GM18526 (cell line): ENCODE measurements at regions not wholly inside any gene's neighbourhood (a gene's known extent, or its start where the extent isn't known, plus 50 kb on each side); places are given as distances from the start of the nearest gene placed in this dataset.

Experiments used
- POLR2A ChIP-seq: IDR thresholded peaks from 3 replicates; pipeline ENCODE4 v1.6.1; 2011; ENCODE audit not compliant: insufficient read length; ENCODE audit errors: extremely low read depth

GRCh38 chr11:116506263-116506825 is 266.4 kb downstream of the BUD13 start:
- no peak for TF ChIP-seq POLR2A

GRCh38 chr11:116505298-116506262 is 267.2 kb downstream of the BUD13 start:
- TF ChIP-seq POLR2A: no peak

DNA sequence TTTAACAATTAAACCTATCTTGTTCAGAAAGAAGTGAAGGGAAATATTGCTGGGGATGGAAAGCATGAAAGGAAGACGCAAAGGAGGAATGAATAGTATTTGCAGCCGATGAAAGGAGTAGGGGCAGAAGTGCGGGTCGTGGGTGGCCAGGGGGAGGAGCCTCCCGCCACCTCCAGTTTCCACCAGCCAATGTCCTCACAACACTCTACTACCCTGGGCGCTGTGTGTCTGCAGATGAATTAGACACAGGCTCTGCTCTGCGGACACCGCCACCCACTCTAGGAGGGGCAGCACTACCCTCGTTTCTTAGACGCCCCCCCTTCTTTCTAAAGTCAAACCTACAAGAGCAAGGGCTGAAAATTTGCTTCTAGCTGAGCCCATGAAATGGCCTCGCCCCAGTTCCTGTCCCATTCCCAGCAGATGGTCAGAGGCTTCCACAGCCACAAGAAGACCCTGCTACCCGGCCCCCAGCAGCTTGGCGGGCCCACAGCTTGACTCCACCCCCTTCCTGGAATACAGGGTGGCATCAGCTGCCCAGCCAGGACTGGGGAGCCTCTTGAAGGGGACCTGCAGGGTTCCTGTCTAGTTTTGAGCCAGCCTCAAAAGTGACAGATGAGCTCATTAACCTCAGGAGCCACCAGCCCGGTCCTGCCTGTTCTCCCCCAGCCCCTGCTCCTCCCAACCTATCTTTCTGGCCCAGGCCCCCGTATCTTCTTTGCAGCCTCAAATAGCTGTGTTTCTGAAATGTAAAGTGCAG is 268.1 kb downstream of the BUD13 start:
- no peak for TF ChIP-seq POLR2A

DNA sequence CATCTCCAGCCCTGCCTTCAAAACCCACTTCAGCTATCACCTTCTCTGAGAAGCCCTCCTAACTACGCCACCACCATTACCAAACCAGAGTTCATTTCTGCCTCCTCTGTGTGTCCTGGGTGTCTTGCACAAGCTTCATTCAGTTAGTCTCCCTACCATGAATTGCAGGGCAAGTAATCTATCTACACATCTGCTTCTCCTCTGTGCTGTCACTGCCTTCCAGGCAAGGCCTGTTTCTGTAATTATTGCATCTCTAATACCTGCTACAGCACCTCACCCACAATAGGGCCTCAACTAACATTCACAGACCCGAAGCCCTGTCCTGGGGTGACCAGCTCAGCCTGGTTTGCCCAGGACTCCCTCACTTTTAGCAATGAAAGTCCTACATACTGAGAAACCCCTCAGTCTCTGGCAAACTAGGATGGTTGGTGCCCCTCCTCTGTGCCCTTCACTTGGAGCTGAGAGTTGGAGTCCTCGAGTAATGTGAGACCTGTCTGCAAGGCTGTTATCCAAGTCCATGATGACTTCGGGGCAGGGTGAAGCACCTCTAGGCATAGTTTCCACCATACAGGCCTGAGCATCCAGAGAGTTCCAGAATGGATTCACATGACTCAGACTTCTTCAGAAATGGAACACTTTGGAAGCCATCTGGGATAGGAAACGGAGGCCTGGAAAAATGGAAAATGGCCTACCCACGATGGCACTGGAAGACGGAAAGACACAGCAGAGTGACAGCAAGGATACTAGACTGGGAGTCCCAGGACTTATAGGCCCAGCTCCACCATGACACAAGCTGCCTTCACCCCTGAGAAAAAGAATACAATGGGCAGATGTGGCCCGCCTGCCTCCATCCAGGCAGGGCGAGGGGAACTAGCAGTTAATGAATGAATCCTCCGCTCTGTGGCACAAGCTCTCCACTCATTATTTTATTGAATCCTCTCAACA is 269.3 kb downstream of the BUD13 start:
- no peak for TF ChIP-seq POLR2A

DNA sequence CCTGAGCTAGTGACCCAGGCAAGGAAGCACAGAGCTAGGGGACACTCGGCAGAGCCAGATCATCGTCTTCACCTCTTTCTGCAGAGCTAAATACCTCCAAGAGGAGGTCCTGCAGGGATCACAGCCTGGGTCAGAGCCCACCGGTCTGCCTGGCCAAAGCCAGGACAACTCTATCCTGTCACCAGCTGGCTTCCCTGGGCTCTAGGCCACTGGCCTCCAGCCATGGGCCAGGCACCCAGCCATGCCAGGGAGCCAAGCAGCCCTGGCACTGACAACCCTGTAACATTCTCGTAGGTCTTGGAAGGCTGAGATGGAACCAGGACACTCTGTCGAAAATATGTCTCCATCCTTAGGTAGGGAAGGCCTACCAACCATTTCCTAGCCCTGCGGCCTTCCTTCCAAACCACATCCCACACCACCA is 270.1 kb downstream of the BUD13 start:
- no peak for TF ChIP-seq POLR2A

DNA sequence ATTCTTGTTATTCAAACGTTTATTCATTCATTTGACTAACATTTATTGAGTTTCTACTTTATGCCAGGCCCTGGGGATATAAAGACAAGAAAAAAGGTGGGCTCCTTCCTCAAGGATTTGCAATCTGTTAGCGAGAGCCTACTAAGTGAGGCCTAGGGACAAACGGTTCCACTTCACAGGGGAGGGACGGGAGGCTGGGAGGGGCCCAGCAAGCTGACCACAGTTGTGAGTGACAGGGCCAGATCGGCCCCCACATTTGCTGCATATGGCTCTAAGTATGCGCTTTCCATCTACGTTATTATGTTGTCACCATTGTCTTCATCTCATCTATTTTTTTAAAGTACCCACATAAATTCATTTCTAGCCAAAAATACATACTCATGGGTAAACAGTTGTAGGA is 271.1 kb downstream of the BUD13 start:
- no peak for TF ChIP-seq POLR2A

- TF ChIP-seq POLR2A: no peak
These were observed 271.7 kb downstream of the BUD13 start for GRCh38 chr11:116500947-116501602.

DNA sequence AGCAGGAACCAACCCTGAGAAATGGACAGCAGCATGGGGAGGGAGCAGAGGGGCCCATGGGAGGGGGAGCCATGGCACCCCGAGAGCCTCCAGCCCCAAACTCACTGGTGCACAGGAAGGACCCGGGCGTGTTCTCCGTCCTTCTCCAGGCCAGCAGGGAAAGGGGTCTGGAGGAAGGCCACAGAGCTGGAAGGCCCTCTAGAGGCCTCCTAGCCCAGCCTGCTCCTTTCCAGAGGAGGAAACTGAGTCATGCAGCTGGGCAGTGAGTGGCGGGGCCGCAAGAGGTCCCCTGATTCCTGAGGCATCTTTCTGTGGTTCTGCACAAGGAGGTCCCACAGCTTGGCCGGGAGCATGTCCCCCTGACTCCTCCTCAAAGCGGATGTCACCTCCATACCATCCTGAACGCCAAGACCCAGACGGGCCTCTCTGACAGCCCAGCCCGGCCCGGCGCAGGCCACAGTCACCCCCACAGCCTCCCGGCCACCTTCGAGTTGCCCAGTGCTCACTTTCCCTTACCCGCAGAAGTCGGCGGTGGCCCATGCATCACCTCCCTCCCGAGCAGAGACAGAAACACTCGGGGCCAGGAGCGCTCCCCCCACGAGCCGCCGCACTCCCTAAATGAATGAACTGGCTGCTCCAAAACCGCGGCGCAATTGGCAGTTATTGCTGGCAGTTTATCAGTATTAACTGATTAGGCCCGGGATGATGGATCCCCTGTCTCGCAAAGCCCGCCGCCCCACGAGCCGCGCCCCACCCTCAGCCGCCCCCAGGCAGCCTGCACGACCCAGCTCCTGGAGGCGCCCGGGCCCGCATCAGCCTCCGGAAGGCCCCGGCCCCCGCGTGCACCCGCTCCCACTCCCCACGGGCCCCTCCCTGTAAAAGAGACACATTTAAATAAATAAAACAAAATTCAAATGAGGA is 272.5 kb downstream of the BUD13 start:
- TF ChIP-seq POLR2A: no peak

DNA sequence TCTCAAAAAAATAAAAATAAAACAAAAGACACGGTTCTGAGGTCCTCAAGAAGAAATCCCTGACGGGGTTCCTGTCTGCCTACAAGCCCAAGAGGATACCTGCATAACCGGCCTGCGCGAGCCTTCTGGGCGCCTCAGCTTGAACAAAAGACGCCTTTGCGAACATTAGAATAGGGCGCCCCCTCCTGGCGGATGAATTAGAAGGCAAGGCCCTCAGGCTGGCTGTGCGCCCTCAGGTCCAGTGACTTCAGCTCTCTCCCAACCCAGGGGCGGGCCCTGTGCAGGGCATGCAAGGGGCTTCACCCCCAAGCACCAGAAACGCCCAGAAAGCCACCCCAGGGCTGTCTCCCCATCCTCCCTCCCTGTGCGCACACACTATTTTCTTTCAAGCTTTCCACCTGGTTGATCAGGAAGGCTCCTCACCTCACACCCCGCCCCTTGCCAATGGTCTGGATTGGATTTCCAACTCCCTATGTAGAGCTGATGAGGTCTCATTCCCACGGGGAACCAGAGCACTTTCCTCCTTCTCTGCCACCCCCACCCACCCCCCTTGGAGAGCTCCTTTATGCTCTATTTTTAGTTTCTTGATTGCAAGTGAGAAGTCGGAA is 273.3 kb downstream of the BUD13 start:
- TF ChIP-seq POLR2A: no peak

DNA sequence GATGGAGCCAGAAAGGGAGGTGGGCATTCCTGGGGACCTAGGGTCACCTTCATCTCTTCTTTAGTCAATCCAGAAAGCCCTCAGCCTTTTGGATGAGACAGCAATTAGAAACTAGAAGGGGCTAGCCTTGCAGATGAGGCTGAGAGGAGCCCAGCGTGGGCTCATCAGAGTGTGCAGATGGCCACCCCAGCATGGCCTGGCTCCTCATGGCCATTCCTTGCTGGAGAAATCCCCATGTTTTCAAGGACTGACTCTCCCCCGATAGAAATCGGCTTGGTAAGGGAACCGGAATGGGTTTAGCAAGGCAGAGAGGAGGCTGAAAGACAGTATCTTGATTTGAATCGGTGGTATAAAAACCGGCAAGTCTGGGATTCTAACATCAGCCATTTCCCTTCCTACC is 274.6 kb downstream of the BUD13 start:
- TF ChIP-seq POLR2A: no peak

- no peak for TF ChIP-seq POLR2A
These were observed 280.2 kb downstream of the BUD13 start for GRCh38 chr11:116492600-116492999.

DNA sequence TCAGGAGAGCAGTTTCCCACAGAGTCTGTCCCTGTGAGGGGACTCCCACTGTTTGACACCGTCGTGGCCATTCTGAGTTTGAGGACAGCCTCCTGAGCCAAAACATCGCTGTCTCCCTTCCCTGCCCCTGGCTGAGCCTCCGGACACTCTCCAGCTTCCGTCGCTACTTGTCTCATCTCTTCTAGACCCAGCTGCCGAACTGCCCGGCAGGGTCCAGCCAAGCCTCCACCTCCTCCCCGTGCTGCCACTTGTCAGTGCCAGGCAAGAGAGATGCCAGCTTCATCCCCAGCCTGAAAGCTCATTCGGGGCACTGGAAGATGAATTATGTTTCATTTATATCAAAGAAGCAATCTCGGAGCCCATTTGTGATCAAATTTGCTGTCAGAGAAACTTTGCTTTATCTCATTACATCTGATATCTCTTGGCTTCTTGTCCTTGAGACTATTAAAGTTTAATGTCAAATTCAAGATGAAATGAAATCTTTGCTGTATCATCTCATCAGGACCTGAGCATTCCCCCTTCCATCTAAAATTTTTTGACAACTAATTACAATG is 283.9 kb downstream of the BUD13 start:
- no peak for TF ChIP-seq POLR2A

DNA sequence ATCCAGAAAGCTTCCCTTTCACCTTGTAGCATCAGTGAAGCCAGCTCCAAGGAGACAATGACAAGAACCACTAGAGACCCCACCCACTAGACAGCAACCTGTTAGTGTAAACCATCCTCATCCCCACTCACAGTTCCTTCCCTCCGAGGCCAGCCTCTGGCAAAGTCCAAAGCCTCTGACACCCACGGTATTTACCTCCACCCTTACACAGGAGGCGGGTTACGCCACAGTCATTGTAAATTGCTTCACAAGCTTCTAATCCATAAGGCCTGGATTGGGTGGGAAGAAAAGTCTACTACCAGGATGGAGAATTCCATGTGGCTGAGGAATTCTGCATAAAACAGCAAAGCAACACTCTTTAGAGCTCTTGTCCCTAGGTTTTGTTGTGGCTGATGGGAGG is 287.4 kb downstream of the BUD13 start:
- TF ChIP-seq POLR2A: no peak

- no peak for TF ChIP-seq POLR2A
These were observed 290.1 kb downstream of the BUD13 start for GRCh38 chr11:116482716-116483115.
